Epithelial cell of esophagus (primary cell): ENCODE measurements at regions not wholly inside any gene's neighbourhood (a gene's known extent, or its start where the extent isn't known, plus 50 kb on each side); places are given as distances from the start of the nearest gene placed in this dataset.

Source experiments
- DNase-seq: peaks from one replicate; pipeline ENCODE4 v3.0.0; 2010; ENCODE audit warnings: low read depth
- H3K4me3 ChIP-seq: 2 replicates; pipeline ENCODE4 v1.5.1; 2011; ENCODE audit warnings: mild to moderate bottlenecking, low read length, control low read depth
- CTCF ChIP-seq: IDR thresholded peaks from 2 replicates; pipeline ENCODE4 v1.5.1; 2011; ENCODE audit warnings: low read depth, mild to moderate bottlenecking, low read length, control low read depth, inconsistent platforms; ENCODE audit not compliant: insufficient read depth; ENCODE audit errors: missing control alignments

GRCh38 chr5:15447209-15447608 is 52.8 kb upstream of the FBXL7 start:
- no peak for DNase-seq
- no peak for TF ChIP-seq CTCF
- no peak overlapping the region for H3K4me3 ChIP-seq

GRCh38 chr5:15446552-15446951 is 53.4 kb upstream of the FBXL7 start:
- no peak for DNase-seq
- H3K4me3 ChIP-seq = no peak overlapping the region
- no peak for TF ChIP-seq CTCF

- TF ChIP-seq CTCF = no peak
- H3K4me3 ChIP-seq = no peak overlapping the region
- DNase-seq = no peak
These were observed 57.8 kb upstream of the FBXL7 start for GRCh38 chr5:15442193-15442570.

GRCh38 chr5:15441433-15442192 is 58.4 kb upstream of the FBXL7 start:
- H3K4me3 ChIP-seq = no peak overlapping the region
- DNase-seq = no peak
- TF ChIP-seq CTCF = no peak

GRCh38 chr5:15440434-15440833 is 59.5 kb upstream of the FBXL7 start:
- no peak for TF ChIP-seq CTCF
- no peak for DNase-seq
- H3K4me3 ChIP-seq = no peak overlapping the region

- DNase-seq = no peak
- H3K4me3 ChIP-seq = no peak overlapping the region
- no peak for TF ChIP-seq CTCF
These were observed 60.2 kb upstream of the FBXL7 start for GRCh38 chr5:15439801-15440200.

GRCh38 chr5:15433709-15434108 is 66.3 kb upstream of the FBXL7 start:
- no peak for TF ChIP-seq CTCF
- DNase-seq = no peak
- no peak overlapping the region for H3K4me3 ChIP-seq
